ENCODE measurements at regions not wholly inside any gene's neighbourhood (a gene's known extent, or its start where the extent isn't known, plus 50 kb on each side); places are given as distances from the start of the nearest gene placed in this dataset.

- DNase-seq (ENCODE audit: low read depth, low spot score) = no peak
- Histone ChIP-seq H3K9ac (ENCODE audit: insufficient read length) (no peak overlapping the region), H3K27ac (no peak overlapping the region), H3K4me3 (no peak overlapping the region), H3K36me3 (ENCODE audit: insufficient read depth, low read length) (no peaks in the 10 kb centered on the region), H3K9me3 (ENCODE audit: low read depth, low read length) (no peaks in the 10 kb centered on the region)
- no peak for TF ChIP-seq EZH2 (IDR thresholded peaks at IDR 0.05)
- no peak for TF ChIP-seq POLR2AphosphoS5 (IDR thresholded peaks at IDR 0.05; ENCODE audit: borderline replicate concordance, low read depth, low read length)
- no peak for TF ChIP-seq FOXP2 (optimal IDR thresholded peaks at IDR 0.05; ENCODE audit: control extremely low read depth, extremely low read length, insufficient read depth)
These were observed 479.3 kb upstream of the PODXL start for GRCh38 chr7:132035517-132036362.

DNA sequence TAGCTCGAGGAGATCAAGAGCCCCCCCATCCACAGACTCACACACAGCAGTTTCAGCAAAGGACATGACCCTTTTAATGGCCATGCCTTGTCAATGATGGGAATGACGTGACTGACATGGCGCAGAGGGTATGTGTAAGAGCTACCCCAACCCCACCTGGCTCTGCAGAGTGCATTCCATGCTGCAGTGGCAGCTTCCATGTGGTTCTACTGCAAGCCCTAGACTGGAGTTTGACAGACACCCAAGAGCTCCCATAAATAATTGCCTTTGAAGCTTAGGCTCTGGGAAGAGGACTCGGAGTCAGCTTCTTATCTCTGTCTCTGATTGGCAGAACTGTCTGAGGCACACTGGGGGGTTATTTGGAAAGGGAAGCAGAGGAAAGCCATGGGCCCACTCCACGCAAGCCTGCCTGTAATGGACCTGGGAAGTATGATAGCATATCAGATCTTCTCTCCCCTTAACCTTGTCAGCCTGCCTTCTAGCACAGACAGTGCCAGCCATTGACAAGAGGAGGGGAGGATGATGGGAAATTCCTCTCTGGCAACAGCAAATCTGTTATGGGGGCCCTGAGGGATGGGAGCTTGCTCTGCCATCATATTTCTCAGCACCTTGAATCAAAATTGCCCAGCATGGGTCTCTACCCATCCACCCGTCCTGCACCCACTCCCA, 478.5 kb upstream of the PODXL start:
- no peak for DNase-seq (ENCODE audit: low read depth, low spot score)
- no peak overlapping the region for H3K9ac ChIP-seq (ENCODE audit: insufficient read length)
- no peaks in the 10 kb centered on the region for H3K36me3 ChIP-seq (ENCODE audit: insufficient read depth, low read length)
- no peak for TF ChIP-seq FOXP2 (optimal IDR thresholded peaks at IDR 0.05; ENCODE audit: control extremely low read depth, extremely low read length, insufficient read depth)
- TF ChIP-seq EZH2 (IDR thresholded peaks at IDR 0.05) = no peak
- no peak for TF ChIP-seq POLR2AphosphoS5 (IDR thresholded peaks at IDR 0.05; ENCODE audit: borderline replicate concordance, low read depth, low read length)
- no peaks in the 10 kb centered on the region for H3K9me3 ChIP-seq (ENCODE audit: low read depth, low read length)
- no peak overlapping the region for H3K4me3 ChIP-seq
- H3K27ac ChIP-seq = no peak overlapping the region

DNA sequence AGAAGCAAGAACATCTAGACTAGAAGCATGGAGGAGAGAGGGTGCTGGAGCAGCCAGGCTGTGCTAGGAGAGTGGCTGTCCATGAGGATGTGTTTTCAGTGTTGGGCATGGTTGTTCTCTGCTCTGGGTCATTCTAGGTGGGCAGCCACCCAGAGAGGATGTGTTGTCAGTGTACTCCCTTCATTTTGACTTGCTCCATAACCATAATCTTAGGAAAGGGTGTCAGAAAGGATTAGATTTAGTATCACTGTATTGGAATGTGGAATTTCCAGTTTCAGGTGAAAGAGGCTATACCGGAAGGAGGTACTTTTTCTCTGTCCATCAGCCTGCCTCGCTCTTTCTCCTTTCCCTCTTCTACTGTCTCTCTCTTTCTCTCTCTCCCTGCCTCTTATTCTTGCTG, 474.5 kb upstream of the PODXL start:
- H3K27ac ChIP-seq = no peak overlapping the region
- no peak for DNase-seq (ENCODE audit: low read depth, low spot score)
- H3K36me3 ChIP-seq (ENCODE audit: insufficient read depth, low read length) = no peaks in the 10 kb centered on the region
- TF ChIP-seq POLR2AphosphoS5 (IDR thresholded peaks at IDR 0.05; ENCODE audit: borderline replicate concordance, low read depth, low read length) (no peak), FOXP2 (optimal IDR thresholded peaks at IDR 0.05; ENCODE audit: control extremely low read depth, extremely low read length, insufficient read depth) (no peak), EZH2 (IDR thresholded peaks at IDR 0.05) (no peak)
- no peak overlapping the region for H3K4me3 ChIP-seq
- H3K9ac ChIP-seq (ENCODE audit: insufficient read length) = no peak overlapping the region
- H3K9me3 ChIP-seq (ENCODE audit: low read depth, low read length) = no peaks in the 10 kb centered on the region

DNA sequence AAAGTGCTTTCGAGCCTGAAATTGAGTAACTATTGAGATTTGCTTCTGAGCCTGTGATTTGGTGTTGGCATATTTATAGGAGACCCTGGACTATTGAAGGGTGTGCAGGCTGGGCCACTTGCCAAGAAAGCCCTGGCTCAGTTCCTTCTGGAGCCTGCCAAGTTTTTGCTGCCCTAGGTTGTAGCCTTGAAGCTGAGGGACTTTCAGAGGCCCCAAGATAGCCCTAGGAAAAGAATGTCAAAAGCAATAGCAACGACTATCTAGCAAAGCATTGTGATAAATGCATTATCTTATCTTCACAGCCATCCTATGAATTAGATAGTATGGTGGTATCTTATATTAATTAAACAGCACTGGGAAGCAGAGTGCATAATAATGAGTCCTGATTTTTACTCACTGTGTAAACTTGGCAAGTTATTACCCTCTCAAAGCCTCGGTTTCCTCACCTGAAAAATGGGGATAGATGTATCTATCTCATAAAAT, 473.7 kb upstream of the PODXL start:
- DNase-seq (ENCODE audit: low read depth, low spot score) = no peak
- TF ChIP-seq POLR2AphosphoS5 (IDR thresholded peaks at IDR 0.05; ENCODE audit: borderline replicate concordance, low read depth, low read length) (no peak), FOXP2 (optimal IDR thresholded peaks at IDR 0.05; ENCODE audit: control extremely low read depth, extremely low read length, insufficient read depth) (no peak), EZH2 (IDR thresholded peaks at IDR 0.05) (no peak)
- no peak overlapping the region for H3K4me3 ChIP-seq
- H3K9ac ChIP-seq (ENCODE audit: insufficient read length) = no peak overlapping the region
- no peak overlapping the region for H3K27ac ChIP-seq
- H3K9me3 ChIP-seq (ENCODE audit: low read depth, low read length) = no peaks in the 10 kb centered on the region
- H3K36me3 ChIP-seq (ENCODE audit: insufficient read depth, low read length) = no peaks in the 10 kb centered on the region

DNA sequence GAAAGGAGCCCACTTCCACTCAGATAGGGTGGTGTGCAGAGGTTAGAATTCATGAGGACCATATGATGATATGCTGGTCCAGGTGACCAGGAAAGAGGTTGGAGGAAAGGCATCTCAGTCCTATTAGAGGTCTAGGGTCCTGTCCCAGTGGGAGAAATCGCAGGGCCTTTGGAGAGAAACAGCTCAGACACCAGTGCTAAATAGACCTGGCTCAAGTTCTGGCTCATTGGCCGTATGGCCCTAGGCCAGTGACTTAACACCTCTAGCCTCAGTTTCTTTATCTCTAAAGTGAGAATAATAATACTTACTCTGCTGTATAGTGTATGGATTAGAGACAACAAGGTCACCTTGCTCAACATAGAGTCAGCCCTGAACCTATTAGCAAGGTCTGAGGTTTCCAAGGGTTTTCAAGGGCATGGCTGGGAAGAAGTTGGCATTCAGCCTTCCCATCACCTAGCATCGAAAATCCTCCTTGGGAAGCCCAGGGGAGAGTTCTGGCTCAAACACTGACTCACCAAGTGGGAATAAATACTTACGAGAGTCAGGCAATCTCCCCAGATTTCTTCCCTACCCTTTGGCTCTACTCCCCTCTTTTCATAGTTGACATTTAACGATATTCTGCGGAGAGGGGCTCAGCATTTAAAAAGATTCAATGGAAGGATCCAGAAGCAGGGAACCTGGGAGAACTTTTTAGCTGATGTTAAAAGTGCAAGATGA, 473.1 kb upstream of the PODXL start:
- Histone ChIP-seq H3K9ac (ENCODE audit: insufficient read length) (no peak overlapping the region), H3K9me3 (ENCODE audit: low read depth, low read length) (no peaks in the 10 kb centered on the region), H3K27ac (no peak overlapping the region), H3K4me3 (no peak overlapping the region), H3K36me3 (ENCODE audit: insufficient read depth, low read length) (no peaks in the 10 kb centered on the region)
- DNase-seq (ENCODE audit: low read depth, low spot score) = no peak
- no peak for TF ChIP-seq FOXP2 (optimal IDR thresholded peaks at IDR 0.05; ENCODE audit: control extremely low read depth, extremely low read length, insufficient read depth)
- no peak for TF ChIP-seq POLR2AphosphoS5 (IDR thresholded peaks at IDR 0.05; ENCODE audit: borderline replicate concordance, low read depth, low read length)
- no peak for TF ChIP-seq EZH2 (IDR thresholded peaks at IDR 0.05)

DNA sequence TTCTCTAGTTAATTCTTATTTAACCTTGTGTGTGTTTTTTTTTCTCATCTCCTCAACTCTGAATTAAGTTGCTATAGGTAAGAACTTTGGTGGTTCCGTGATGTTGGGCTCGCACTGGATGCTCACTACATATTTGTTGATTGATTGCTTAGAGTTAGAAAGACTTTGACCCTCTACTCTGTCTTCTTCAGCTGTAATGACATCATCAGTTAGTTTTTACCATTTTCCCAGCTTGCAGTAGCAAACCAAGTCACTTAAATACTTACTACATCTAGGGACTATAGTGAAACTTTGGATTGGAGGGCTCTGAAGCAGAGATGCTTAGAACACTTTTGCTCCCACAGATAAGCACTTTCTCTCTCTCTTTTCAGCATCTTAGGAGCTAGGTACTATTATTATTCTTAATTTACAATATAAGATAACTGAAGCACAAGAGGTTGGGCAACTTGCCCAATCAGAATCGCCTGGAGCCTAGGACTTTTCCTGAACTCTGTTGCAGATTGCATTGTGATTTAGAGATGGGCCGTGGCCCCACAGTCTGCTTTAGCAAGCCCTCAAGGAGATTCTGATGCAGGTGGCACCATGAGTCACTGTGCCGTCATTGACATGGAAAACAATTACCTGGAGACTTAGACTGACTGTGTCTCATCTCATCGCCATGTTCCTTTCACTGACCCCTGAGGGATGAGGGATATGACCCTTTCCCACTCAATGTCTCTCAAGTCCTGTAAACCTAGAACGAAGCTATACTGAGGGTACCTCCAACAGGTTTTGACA, 471.9 kb upstream of the PODXL start:
- Histone ChIP-seq H3K36me3 (ENCODE audit: insufficient read depth, low read length) (no peaks in the 10 kb centered on the region), H3K9ac (ENCODE audit: insufficient read length) (no peak overlapping the region), H3K4me3 (no peak overlapping the region), H3K9me3 (ENCODE audit: low read depth, low read length) (no peaks in the 10 kb centered on the region), H3K27ac (no peak overlapping the region)
- TF ChIP-seq POLR2AphosphoS5 (IDR thresholded peaks at IDR 0.05; ENCODE audit: borderline replicate concordance, low read depth, low read length) = no peak
- TF ChIP-seq EZH2 (IDR thresholded peaks at IDR 0.05) = no peak
- DNase-seq (ENCODE audit: low read depth, low spot score) = no peak

- no peak overlapping the region for H3K27ac ChIP-seq
- DNase-seq (ENCODE audit: low read depth, low spot score) = no peak
- no peaks in the 10 kb centered on the region for H3K9me3 ChIP-seq (ENCODE audit: low read depth, low read length)
- no peaks in the 10 kb centered on the region for H3K36me3 ChIP-seq (ENCODE audit: insufficient read depth, low read length)
- H3K9ac ChIP-seq (ENCODE audit: insufficient read length) = no peak overlapping the region
- no peak overlapping the region for H3K4me3 ChIP-seq
- TF ChIP-seq POLR2AphosphoS5 (IDR thresholded peaks at IDR 0.05; ENCODE audit: borderline replicate concordance, low read depth, low read length) = no peak
- TF ChIP-seq EZH2 (IDR thresholded peaks at IDR 0.05) = no peak
- no peak for TF ChIP-seq FOXP2 (optimal IDR thresholded peaks at IDR 0.05; ENCODE audit: control extremely low read depth, extremely low read length, insufficient read depth)
These were observed 467.9 kb upstream of the PODXL start for GRCh38 chr7:132024290-132024689.
